ENCODE measurements at regions not wholly inside any gene's neighbourhood (a gene's known extent, or its start where the extent isn't known, plus 50 kb on each side); places are given as distances from the start of the nearest gene placed in this dataset.
"Not testable (repeated sequence)": the region's sequence is repeated elsewhere in the genome, so short reads cannot be mapped to it uniquely, and the experiment has no call there.

DNA sequence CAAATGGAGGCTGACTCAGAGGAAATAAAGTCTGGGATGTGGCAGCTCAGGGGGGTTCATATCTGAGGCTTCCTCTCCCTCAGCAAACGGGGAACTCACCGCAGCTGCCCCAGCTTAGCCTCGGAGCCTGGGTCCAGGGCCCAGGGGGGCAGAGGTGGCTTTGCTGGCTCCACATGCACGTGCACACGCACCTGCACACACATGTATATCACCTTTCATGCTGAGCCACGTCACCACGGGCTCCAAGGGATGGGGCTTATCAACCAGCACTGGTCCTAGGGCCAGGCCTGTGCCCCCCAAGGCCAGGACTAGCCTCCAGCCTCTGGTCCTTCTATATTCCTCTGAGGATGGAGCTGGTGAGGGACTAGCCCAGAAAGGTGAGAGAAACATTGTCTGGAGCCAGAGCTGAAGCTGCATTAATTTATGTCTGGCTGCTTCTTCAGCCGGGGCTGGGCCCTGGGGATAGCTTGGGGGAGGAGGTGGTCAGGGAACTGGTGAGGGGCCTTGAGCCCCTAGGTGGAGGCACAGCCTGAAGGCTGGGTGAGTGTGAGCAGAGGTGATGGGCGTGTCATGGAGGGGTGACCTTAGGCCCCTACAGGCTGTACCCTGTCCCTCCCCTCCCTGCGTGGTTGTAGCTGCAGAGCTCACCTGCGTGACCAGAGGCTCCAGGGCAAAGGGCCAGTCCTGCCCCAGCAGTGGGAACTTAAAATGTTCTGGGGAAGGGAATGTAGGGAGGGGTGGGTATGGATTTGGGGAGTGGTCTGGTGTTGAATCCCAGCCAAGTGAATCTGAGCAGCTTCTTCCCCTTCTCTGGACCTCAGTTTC lies 520.8 kb downstream of the PTPRU start:
- H3K27ac ChIP-seq (ENCODE audit: low read depth in 2 of 2, low read length in 2 of 2) = no peak overlapping the region
- no peaks in the 10 kb centered on the region for H3K9me3 ChIP-seq (ENCODE audit: control insufficient read depth in 2 of 2, low read length in 2 of 2)
- H3K4me3 ChIP-seq (ENCODE audit: low read length in 2 of 2) = no peak overlapping the region
- H3K9ac ChIP-seq (ENCODE audit: low read depth in 1 of 2, low read length in 2 of 2) = no peak overlapping the region
- peaks cover 3 to 12% of the 10 kb centered on the region in 2 donors for H3K4me1 ChIP-seq (ENCODE audit: control insufficient read depth in 2 of 2, insufficient read depth in 2 of 2, low read length in 2 of 2)
- no peaks in the 10 kb centered on the region for H3K36me3 ChIP-seq (ENCODE audit: control insufficient read depth in 2 of 2, insufficient read depth in 2 of 2, low read length in 2 of 2)
- H3K27me3 ChIP-seq (ENCODE audit: control insufficient read depth in 2 of 2, insufficient read depth in 2 of 2, low read length in 2 of 2) = peaks cover 0 to 2% of the 10 kb centered on the region in 2 donors

DNA sequence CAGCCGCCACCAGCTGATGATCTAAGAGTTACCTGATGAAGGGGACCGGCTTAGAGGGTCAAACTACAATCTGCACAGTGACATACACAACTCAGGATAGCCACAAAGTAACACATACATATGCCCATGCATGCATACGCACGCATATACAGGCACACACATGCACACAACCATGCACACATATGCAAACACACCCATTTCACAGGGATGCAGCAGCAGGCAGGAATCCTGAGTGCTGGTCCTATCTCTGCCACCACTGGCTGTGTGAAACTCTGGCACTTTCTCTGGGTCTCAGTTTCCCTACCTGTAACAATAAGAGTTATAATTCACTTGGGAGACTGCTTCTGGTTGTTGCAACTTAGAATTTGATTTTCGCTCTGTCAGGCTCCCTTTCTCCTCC lies 520.2 kb downstream of the PTPRU start:
- Histone ChIP-seq H3K4me1 (ENCODE audit: control insufficient read depth in 2 of 2, insufficient read depth in 2 of 2, low read length in 2 of 2) (peaks cover 3 to 12% of the 10 kb centered on the region in 2 donors), H3K9me3 (ENCODE audit: control insufficient read depth in 2 of 2, low read length in 2 of 2) (no peaks in the 10 kb centered on the region), H3K4me3 (ENCODE audit: low read length in 2 of 2) (no peak overlapping the region), H3K27me3 (ENCODE audit: control insufficient read depth in 2 of 2, insufficient read depth in 2 of 2, low read length in 2 of 2) (peaks cover 0 to 2% of the 10 kb centered on the region in 2 donors), H3K36me3 (ENCODE audit: control insufficient read depth in 2 of 2, insufficient read depth in 2 of 2, low read length in 2 of 2) (no peaks in the 10 kb centered on the region), H3K27ac (ENCODE audit: low read depth in 2 of 2, low read length in 2 of 2) (no peak overlapping the region), H3K9ac (ENCODE audit: low read depth in 1 of 2, low read length in 2 of 2) (no peak overlapping the region)

- Histone ChIP-seq H3K4me3 (ENCODE audit: low read length in 2 of 2) (no peak overlapping the region), H3K27ac (ENCODE audit: low read depth in 2 of 2, low read length in 2 of 2) (no peak overlapping the region), H3K9ac (ENCODE audit: low read depth in 1 of 2, low read length in 2 of 2) (no peak overlapping the region), H3K4me1 (ENCODE audit: control insufficient read depth in 2 of 2, insufficient read depth in 2 of 2, low read length in 2 of 2) (peaks cover 3 to 12% of the 10 kb centered on the region in 2 donors), H3K27me3 (ENCODE audit: control insufficient read depth in 2 of 2, insufficient read depth in 2 of 2, low read length in 2 of 2) (peaks cover 0 to 2% of the 10 kb centered on the region in 2 donors), H3K9me3 (ENCODE audit: control insufficient read depth in 2 of 2, low read length in 2 of 2) (no peaks in the 10 kb centered on the region), H3K36me3 (ENCODE audit: control insufficient read depth in 2 of 2, insufficient read depth in 2 of 2, low read length in 2 of 2) (no peaks in the 10 kb centered on the region)
Observed at GRCh38 chr1:29756085-29756484, 519.8 kb downstream of the PTPRU start.

DNA sequence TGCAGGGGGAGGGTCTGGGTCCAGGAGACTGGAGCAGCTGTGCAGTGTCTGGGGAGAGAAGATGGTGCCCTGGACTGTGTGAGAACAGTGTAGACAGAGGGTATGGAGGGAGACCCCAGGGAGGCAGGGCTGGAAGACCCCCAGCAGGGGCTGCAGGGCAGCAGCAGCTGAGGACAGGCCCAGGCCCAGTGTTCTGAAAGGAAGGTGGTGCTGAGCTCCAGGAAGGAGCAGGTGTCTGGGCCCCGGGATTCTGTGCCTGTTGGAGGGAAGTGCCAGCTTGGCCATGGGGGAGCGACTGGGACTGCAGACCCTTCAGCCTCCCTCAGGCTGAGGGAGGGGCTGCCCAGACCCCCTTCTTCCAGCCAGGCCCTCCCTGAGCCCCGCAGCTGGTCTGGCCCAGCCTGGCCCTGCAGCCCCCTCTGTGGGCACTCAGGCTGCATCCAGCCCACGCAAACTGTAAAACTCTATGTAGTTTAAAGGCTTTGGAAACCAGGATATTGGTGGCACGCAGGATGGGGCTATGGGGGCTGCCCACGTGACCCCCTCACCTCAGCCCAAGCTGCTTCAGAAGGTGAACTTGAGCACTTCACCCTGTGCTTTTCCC lies 519.2 kb downstream of the PTPRU start:
- H3K9ac ChIP-seq (ENCODE audit: low read depth in 1 of 2, low read length in 2 of 2); H3K27ac ChIP-seq (ENCODE audit: low read depth in 2 of 2, low read length in 2 of 2); H3K36me3 ChIP-seq (ENCODE audit: control insufficient read depth in 2 of 2, insufficient read depth in 2 of 2, low read length in 2 of 2); H3K4me3 ChIP-seq (ENCODE audit: low read length in 2 of 2); H3K27me3 ChIP-seq (ENCODE audit: control insufficient read depth in 2 of 2, insufficient read depth in 2 of 2, low read length in 2 of 2); H3K9me3 ChIP-seq (ENCODE audit: control insufficient read depth in 2 of 2, low read length in 2 of 2): not testable (repeated sequence)
- peaks cover 3 to 12% of the 10 kb centered on the region in 2 donors for H3K4me1 ChIP-seq (ENCODE audit: control insufficient read depth in 2 of 2, insufficient read depth in 2 of 2, low read length in 2 of 2)

GRCh38 chr1:29754573-29755375 lies 518.5 kb downstream of the PTPRU start:
- Histone ChIP-seq H3K4me3 (ENCODE audit: low read length in 2 of 2) (no peak overlapping the region), H3K4me1 (ENCODE audit: control insufficient read depth in 2 of 2, insufficient read depth in 2 of 2, low read length in 2 of 2) (peaks cover 3 to 12% of the 10 kb centered on the region in 2 donors), H3K9me3 (ENCODE audit: control insufficient read depth in 2 of 2, low read length in 2 of 2) (no peaks in the 10 kb centered on the region), H3K27ac (ENCODE audit: low read depth in 2 of 2, low read length in 2 of 2) (no peak overlapping the region), H3K9ac (ENCODE audit: low read depth in 1 of 2, low read length in 2 of 2) (no peak overlapping the region), H3K27me3 (ENCODE audit: control insufficient read depth in 2 of 2, insufficient read depth in 2 of 2, low read length in 2 of 2) (peaks cover 0 to 2% of the 10 kb centered on the region in 2 donors), H3K36me3 (ENCODE audit: control insufficient read depth in 2 of 2, insufficient read depth in 2 of 2, low read length in 2 of 2) (no peaks in the 10 kb centered on the region)

- no peak overlapping the region for H3K9ac ChIP-seq (ENCODE audit: low read depth in 1 of 2, low read length in 2 of 2)
- peaks cover 0 to 2% of the 10 kb centered on the region in 2 donors for H3K27me3 ChIP-seq (ENCODE audit: control insufficient read depth in 2 of 2, insufficient read depth in 2 of 2, low read length in 2 of 2)
- H3K9me3 ChIP-seq (ENCODE audit: control insufficient read depth in 2 of 2, low read length in 2 of 2) = no peaks in the 10 kb centered on the region
- H3K4me3 ChIP-seq (ENCODE audit: low read length in 2 of 2) = no peak overlapping the region
- peaks cover 1 to 12% of the 10 kb centered on the region in 2 donors for H3K4me1 ChIP-seq (ENCODE audit: control insufficient read depth in 2 of 2, insufficient read depth in 2 of 2, low read length in 2 of 2)
- H3K27ac ChIP-seq (ENCODE audit: low read depth in 2 of 2, low read length in 2 of 2) = no peak overlapping the region
- H3K36me3 ChIP-seq (ENCODE audit: control insufficient read depth in 2 of 2, insufficient read depth in 2 of 2, low read length in 2 of 2) = no peaks in the 10 kb centered on the region
Observed at GRCh38 chr1:29753771-29754572, 517.6 kb downstream of the PTPRU start.

GRCh38 chr1:29753244-29753643 lies 516.9 kb downstream of the PTPRU start:
- H3K27me3 ChIP-seq (ENCODE audit: control insufficient read depth in 2 of 2, insufficient read depth in 2 of 2, low read length in 2 of 2) = peaks cover 0 to 2% of the 10 kb centered on the region in 2 donors
- H3K27ac ChIP-seq (ENCODE audit: low read depth in 2 of 2, low read length in 2 of 2) = no peak overlapping the region
- H3K9me3 ChIP-seq (ENCODE audit: control insufficient read depth in 2 of 2, low read length in 2 of 2) = no peaks in the 10 kb centered on the region
- no peak overlapping the region for H3K4me3 ChIP-seq (ENCODE audit: low read length in 2 of 2)
- peaks cover 0 to 9% of the 10 kb centered on the region in 2 donors for H3K4me1 ChIP-seq (ENCODE audit: control insufficient read depth in 2 of 2, insufficient read depth in 2 of 2, low read length in 2 of 2)
- H3K36me3 ChIP-seq (ENCODE audit: control insufficient read depth in 2 of 2, insufficient read depth in 2 of 2, low read length in 2 of 2) = no peaks in the 10 kb centered on the region
- H3K9ac ChIP-seq (ENCODE audit: low read depth in 1 of 2, low read length in 2 of 2) = no peak overlapping the region

- no peaks in the 10 kb centered on the region for H3K4me1 ChIP-seq (ENCODE audit: control insufficient read depth in 2 of 2, insufficient read depth in 2 of 2, low read length in 2 of 2)
- no peaks in the 10 kb centered on the region for H3K9me3 ChIP-seq (ENCODE audit: control insufficient read depth in 2 of 2, low read length in 2 of 2)
- no peak overlapping the region for H3K4me3 ChIP-seq (ENCODE audit: low read length in 2 of 2)
- no peak overlapping the region for H3K27ac ChIP-seq (ENCODE audit: low read depth in 2 of 2, low read length in 2 of 2)
- H3K9ac ChIP-seq (ENCODE audit: low read depth in 1 of 2, low read length in 2 of 2) = no peak overlapping the region
- peaks cover 0 to 2% of the 10 kb centered on the region in 2 donors for H3K27me3 ChIP-seq (ENCODE audit: control insufficient read depth in 2 of 2, insufficient read depth in 2 of 2, low read length in 2 of 2)
- H3K36me3 ChIP-seq (ENCODE audit: control insufficient read depth in 2 of 2, insufficient read depth in 2 of 2, low read length in 2 of 2) = no peaks in the 10 kb centered on the region
Observed at GRCh38 chr1:29752141-29752540, 515.8 kb downstream of the PTPRU start.

GRCh38 chr1:29749024-29749945 lies 513.0 kb downstream of the PTPRU start:
- Histone ChIP-seq H3K27me3 (ENCODE audit: control insufficient read depth in 2 of 2, insufficient read depth in 2 of 2, low read length in 2 of 2) (peaks cover 0 to 2% of the 10 kb centered on the region in 2 donors), H3K4me3 (ENCODE audit: low read length in 2 of 2) (no peak overlapping the region), H3K9ac (ENCODE audit: low read depth in 1 of 2, low read length in 2 of 2) (no peak overlapping the region), H3K4me1 (ENCODE audit: control insufficient read depth in 2 of 2, insufficient read depth in 2 of 2, low read length in 2 of 2) (no peaks in the 10 kb centered on the region), H3K27ac (ENCODE audit: low read depth in 2 of 2, low read length in 2 of 2) (no peak overlapping the region), H3K36me3 (ENCODE audit: control insufficient read depth in 2 of 2, insufficient read depth in 2 of 2, low read length in 2 of 2) (no peaks in the 10 kb centered on the region), H3K9me3 (ENCODE audit: control insufficient read depth in 2 of 2, low read length in 2 of 2) (no peaks in the 10 kb centered on the region)

Measured in mucosa of rectum (tissue), 2 donors.